IMR-90 (cell line): ENCODE measurements at regions not wholly inside any gene's neighbourhood (a gene's known extent, or its start where the extent isn't known, plus 50 kb on each side); places are given as distances from the start of the nearest gene placed in this dataset.
A peak's percentile ranks its signal among the peaks of the same experiment; 100 is the strongest.

ENCODE experiments used
- ATAC-seq: fragments of 200-7000 bp; cut with Tn5 transposase; 2 replicates; pipeline ENCODE4 v1.9.1; 2020; ENCODE audit warnings: low read depth, mild to moderate bottlenecking, moderate library complexity
- BruUV-seq: library from RNA; stranded (reverse); fragments of 400-500 nt; replicated peaks from 2 replicates; lab custom pipeline; 2021; lab: Mats Ljungman, UMichigan
- CTCF ChIA-PET: fragments of 300-600 bp; formaldehyde crosslinking; extraction: SDS; loops from one replicate; lab custom pipeline; 2021; ENCODE audit warnings: antibody characterized with exemption; lab: Yijun Ruan, JAX
- POLR2A ChIA-PET: fragments of 300-600 bp; sonication (Branson Sonifier 250); formaldehyde crosslinking; loops from one replicate; lab custom pipeline; 2022; ENCODE audit warnings: antibody characterized with exemption; ENCODE audit not compliant: unreplicated experiment; lab: Charles Lee
- DNase-seq: peaks from one replicate; pipeline ENCODE4 v3.0.0; 2013
- H2AFZ ChIP-seq: replicated peaks from 2 replicates; pipeline ENCODE3; 2013; ENCODE audit warnings: low read length, mild to moderate bottlenecking; ENCODE audit not compliant: poor library complexity
- H2AK5ac ChIP-seq: 2 replicates; pipeline ENCODE4 v1.6.1; 2013; ENCODE audit warnings: low read depth, low read length, inconsistent platforms
- H2AK9ac ChIP-seq: replicated peaks from 2 replicates; pipeline ENCODE3; 2013; ENCODE audit warnings: mild to moderate bottlenecking, low read depth, low read length, moderate library complexity; ENCODE audit not compliant: poor library complexity
- H2BK120ac ChIP-seq: 2 replicates; pipeline ENCODE4 v1.6.1; 2013; ENCODE audit warnings: low read depth, low read length, inconsistent platforms
- H2BK15ac ChIP-seq: 3 replicates; pipeline ENCODE4 v1.6.1; 2013; ENCODE audit warnings: low read depth, low read length, inconsistent platforms
- H2BK20ac ChIP-seq: 2 replicates; pipeline ENCODE4 v1.6.1; 2013; ENCODE audit warnings: low read depth, mild to moderate bottlenecking, inconsistent platforms, low read length, moderate library complexity
- H2BK5ac ChIP-seq: 2 replicates; pipeline ENCODE4 v1.6.1; 2013; ENCODE audit warnings: mild to moderate bottlenecking, low read depth, low read length, inconsistent platforms; ENCODE audit not compliant: poor library complexity, severe bottlenecking
- H3K14ac ChIP-seq: replicated peaks from 2 replicates; pipeline ENCODE4 v1.6.1; 2013; ENCODE audit warnings: low read depth, low read length, inconsistent platforms
- H3K18ac ChIP-seq: 2 replicates; pipeline ENCODE4 v1.6.1; 2013; ENCODE audit warnings: low read depth, low read length, control low read depth
- H3K23ac ChIP-seq: 2 replicates; pipeline ENCODE4 v1.6.1; 2013; ENCODE audit warnings: low read depth, low read length, inconsistent platforms
- H3K27ac ChIP-seq: 2 replicates; pipeline ENCODE4 v1.5.1; 2013; ENCODE audit warnings: mild to moderate bottlenecking, control low read depth, low read length; ENCODE audit not compliant: insufficient read depth
- H3K27me3 ChIP-seq: 2 replicates; pipeline ENCODE4 v1.6.1; 2013; ENCODE audit warnings: low read length; ENCODE audit not compliant: control insufficient read depth, insufficient read depth
- H3K36me3 ChIP-seq: 2 replicates; pipeline ENCODE4 v1.6.1; 2013; ENCODE audit warnings: low read length, mixed read lengths; ENCODE audit not compliant: control insufficient read depth, insufficient read depth
- H3K4ac ChIP-seq: 2 replicates; pipeline ENCODE4 v1.6.1; 2013; ENCODE audit warnings: low read depth, low read length, inconsistent platforms
- H3K4me1 ChIP-seq: 2 replicates; pipeline ENCODE4 v1.6.1; 2013; ENCODE audit warnings: low read length, mixed read lengths; ENCODE audit not compliant: control insufficient read depth, insufficient read depth
- H3K4me2 ChIP-seq: 2 replicates; pipeline ENCODE4 v1.6.1; 2013; ENCODE audit warnings: low read depth, mild to moderate bottlenecking, control low read depth, low read length, moderate library complexity
- H3K4me3 ChIP-seq: 2 replicates; pipeline ENCODE4 v1.5.1; 2013; ENCODE audit warnings: low read depth, mild to moderate bottlenecking, control low read depth, low read length, moderate library complexity; ENCODE audit not compliant: insufficient read depth
- H3K56ac ChIP-seq: 2 replicates; pipeline ENCODE4 v1.6.1; 2013; ENCODE audit warnings: low read length, inconsistent platforms; ENCODE audit not compliant: insufficient read depth; ENCODE audit errors: extremely low read depth
- H3K79me1 ChIP-seq, 2 experiments: 2 replicates each; pipeline ENCODE4 v1.6.1; 2013; ENCODE audit warnings: low read length in 2 of 2, inconsistent platforms in 1 of 2, low read depth in 1 of 2
- H3K9ac ChIP-seq: 2 replicates; pipeline ENCODE4 v1.6.1; 2013; ENCODE audit warnings: low read depth, low read length, control low read depth
- H3K9me1 ChIP-seq: 2 replicates; pipeline ENCODE4 v1.6.1; 2013; ENCODE audit warnings: low read length, inconsistent platforms; ENCODE audit not compliant: insufficient read depth
- H3K9me3 ChIP-seq: 2 replicates; pipeline ENCODE4 v1.6.1; 2013; ENCODE audit warnings: low read length; ENCODE audit not compliant: control insufficient read depth, insufficient read depth
- H4K20me1 ChIP-seq: 2 replicates; pipeline ENCODE4 v1.6.1; 2013; ENCODE audit warnings: low read length, inconsistent platforms; ENCODE audit not compliant: insufficient read depth
- H4K5ac ChIP-seq: 2 replicates; pipeline ENCODE4 v1.6.1; 2013; ENCODE audit warnings: mild to moderate bottlenecking, low read depth, low read length, control low read depth
- H4K8ac ChIP-seq, 2 experiments: 2 replicates each; pipeline ENCODE4 v1.6.1; 2013; ENCODE audit warnings: low read depth in 2 of 2, low read length in 2 of 2, control low read depth in 1 of 2, inconsistent platforms in 1 of 2
- H4K91ac ChIP-seq: 2 replicates; pipeline ENCODE4 v1.6.1; 2013; ENCODE audit warnings: low read depth, low read length, inconsistent platforms; ENCODE audit not compliant: insufficient read depth
- FOS ChIP-seq: fragments of 150-350 bp; IDR thresholded peaks from 2 replicates; pipeline ENCODE4 v1.6.1; 2016; ENCODE audit warnings: low read depth, low read length
- WGBS, 2 experiments: methylation state at CpG; one replicate each; pipeline versions ENCODE4 v1.1.5 to v1.1.7; 2013; ENCODE audit warnings: missing lambda C conversion rate in 2 of 2; ENCODE audit not compliant: insufficient read length in 1 of 2; ENCODE audit errors: extremely low coverage in 2 of 2; 5-methylcytosine and 5-hydroxymethylcytosine counted together
- dilution Hi-C: fragments of 300-500 bp; cut with HindIII; formaldehyde crosslinking; loops from one replicate; pipeline ENCODE4 v1.14.3; 2018; ENCODE audit warnings: low sequenced_read_pairs; ENCODE audit not compliant: unreplicated experiment
- in situ Hi-C: fragments of 300-500 bp; cut with MboI; formaldehyde crosslinking; loops from 3 replicates; pipeline ENCODE4 v1.14.3; 2019; ENCODE audit warnings: low sequenced_read_pairs, inconsistent platforms, mixed read lengths
- intact Hi-C: fragments of 100-400 bp; cut with micrococcal nuclease; formaldehyde crosslinking; loops from 2 replicates; pipeline ENCODE4 v1.10.0; 2022
- TF ChIP-seq, protein P1 (sequence below): fragments of 150-350 bp; IDR thresholded peaks from 2 replicates; pipeline ENCODE4 v1.6.1; 2017; ENCODE audit warnings: mild to moderate bottlenecking, antibody characterized with exemption, low read length, low read depth
- TF ChIP-seq, protein P2 (sequence below): fragments of 150-350 bp; IDR thresholded peaks from 2 replicates; pipeline ENCODE4 v1.6.1; 2016; ENCODE audit warnings: low read depth, mild to moderate bottlenecking, low read length, moderate library complexity, borderline replicate concordance

DNA sequence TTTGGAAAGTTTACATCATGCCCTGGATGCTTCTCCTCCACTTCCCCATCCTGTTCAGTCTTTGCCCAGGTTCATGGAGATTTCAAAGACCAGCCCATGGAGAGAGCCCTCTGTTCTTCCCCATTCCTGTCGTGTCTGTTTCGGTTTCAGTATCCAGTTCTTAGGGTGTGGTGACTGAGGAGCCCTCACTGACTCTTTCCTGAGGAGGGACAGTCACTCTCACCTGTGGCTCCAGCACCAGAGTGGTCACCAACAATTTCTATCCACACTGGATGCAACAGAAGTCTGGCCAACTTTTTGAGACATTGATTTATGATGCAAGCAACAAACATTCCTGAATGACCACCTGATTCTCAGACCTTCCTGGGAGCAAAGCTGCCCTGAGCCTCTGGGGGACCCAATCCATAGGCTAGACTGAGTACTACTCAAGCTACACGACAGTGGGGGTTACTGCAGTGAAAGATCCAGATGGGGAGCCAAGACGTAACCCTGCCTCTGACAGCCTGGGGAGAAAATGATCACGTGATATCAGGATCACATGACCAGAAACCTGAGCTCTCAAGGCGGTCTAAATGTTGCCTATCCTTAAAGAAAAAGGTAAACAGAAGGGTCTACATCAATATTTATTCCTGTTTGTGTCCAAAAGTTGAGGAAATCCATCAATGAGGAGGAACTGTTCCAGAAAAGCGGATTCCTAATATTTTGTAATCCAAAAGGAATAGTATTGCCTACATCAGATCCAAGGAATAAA, 76.2 kb upstream of the VPREB1 start:
- dilution Hi-C loops (no loop called here), in situ Hi-C loops (no loop called here), intact Hi-C loops (no loop called here)
- H2AK9ac ChIP-seq = no peak overlapping the region
- no peak overlapping the region for H2BK5ac ChIP-seq
- peak overlapping the region; percentile 76 for H2AFZ ChIP-seq
- H2BK120ac ChIP-seq = no peak overlapping the region
- H3K4me3 ChIP-seq = peak overlapping the region; percentile 40; the same call in 1 of the 2 replicates
- H3K23ac ChIP-seq = no peak overlapping the region
- H3K18ac ChIP-seq = no peak overlapping the region
- peak overlapping the region; percentile 97 for H4K5ac ChIP-seq
- no peaks in the 10 kb centered on the region for H3K4me1 ChIP-seq
- H4K8ac ChIP-seq = peak overlapping the region; percentile 82 to 86; a peak in 3 of 4 replicates
- BruUV-seq = no TSS peak
- no peak overlapping the region for H2BK20ac ChIP-seq
- ChIA-PET POLR2A (no interaction called here), CTCF (interaction anchor here (1.1 kb wide), 1 partner anchor 58 kb away, joined by 3 read pairs; no protein-coding TSS in a partner anchor)
- H3K27me3 ChIP-seq = peaks cover 42% of the 10 kb centered on the region
- no peaks in the 10 kb centered on the region for H3K9me1 ChIP-seq
- H2AK5ac ChIP-seq = no peak overlapping the region
- DNase-seq (peak; percentile 61), ATAC-seq (0 out of 2 replicates have a peak, but pooled peaks have one; percentile 27)
- TF ChIP-seq, protein P1, sequence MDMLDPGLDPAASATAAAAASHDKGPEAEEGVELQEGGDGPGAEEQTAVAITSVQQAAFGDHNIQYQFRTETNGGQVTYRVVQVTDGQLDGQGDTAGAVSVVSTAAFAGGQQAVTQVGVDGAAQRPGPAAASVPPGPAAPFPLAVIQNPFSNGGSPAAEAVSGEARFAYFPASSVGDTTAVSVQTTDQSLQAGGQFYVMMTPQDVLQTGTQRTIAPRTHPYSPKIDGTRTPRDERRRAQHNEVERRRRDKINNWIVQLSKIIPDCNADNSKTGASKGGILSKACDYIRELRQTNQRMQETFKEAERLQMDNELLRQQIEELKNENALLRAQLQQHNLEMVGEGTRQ = peak; percentile 94
- TF ChIP-seq, protein P2, sequence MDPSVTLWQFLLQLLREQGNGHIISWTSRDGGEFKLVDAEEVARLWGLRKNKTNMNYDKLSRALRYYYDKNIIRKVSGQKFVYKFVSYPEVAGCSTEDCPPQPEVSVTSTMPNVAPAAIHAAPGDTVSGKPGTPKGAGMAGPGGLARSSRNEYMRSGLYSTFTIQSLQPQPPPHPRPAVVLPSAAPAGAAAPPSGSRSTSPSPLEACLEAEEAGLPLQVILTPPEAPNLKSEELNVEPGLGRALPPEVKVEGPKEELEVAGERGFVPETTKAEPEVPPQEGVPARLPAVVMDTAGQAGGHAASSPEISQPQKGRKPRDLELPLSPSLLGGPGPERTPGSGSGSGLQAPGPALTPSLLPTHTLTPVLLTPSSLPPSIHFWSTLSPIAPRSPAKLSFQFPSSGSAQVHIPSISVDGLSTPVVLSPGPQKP = no peak
- no peak for TF ChIP-seq FOS
- H3K4me2 ChIP-seq = peak overlapping the region; percentile 94
- no peak overlapping the region for H4K91ac ChIP-seq
- H3K4ac ChIP-seq = no peak overlapping the region
- H3K36me3 ChIP-seq = no peaks in the 10 kb centered on the region
- no peak overlapping the region for H2BK15ac ChIP-seq
- H3K14ac ChIP-seq = no peak overlapping the region
- H3K27ac ChIP-seq = no peak overlapping the region
- no peaks in the 10 kb centered on the region for H3K9me3 ChIP-seq
- H4K20me1 ChIP-seq = no peaks in the 10 kb centered on the region
- no peak overlapping the region for H3K56ac ChIP-seq
- no peak overlapping the region for H3K9ac ChIP-seq
- WGBS, 2 experiments = 60% methylated on average over 2 of the region's 7 CpGs; no CpG with 5 or more reads in 1 of the 2 experiments
- no peaks in the 10 kb centered on the region for H3K79me1 ChIP-seq
